RWPE2 (cell line): ENCODE measurements at regions not wholly inside any gene's neighbourhood (a gene's known extent, or its start where the extent isn't known, plus 50 kb on each side); places are given as distances from the start of the nearest gene placed in this dataset.

Experiments used
- ATAC-seq: fragments of 200-7000 bp; cut with Tn5 transposase; 3 replicates; pipeline ENCODE4 v1.9.1; 2021; ENCODE audit warnings: low read depth
- DNase-seq: peaks from one replicate; pipeline ENCODE4 v3.0.0-alpha.2; 2020; ENCODE audit warnings: low spot score
- H3K27ac ChIP-seq: fragments of 450-650 bp; 2 replicates; pipeline ENCODE4 v1.5.1; 2017; ENCODE audit warnings: mild to moderate bottlenecking; ENCODE audit not compliant: poor library complexity, severe bottlenecking
- H3K27me3 ChIP-seq: fragments of 250-450 bp; sonication (Bioruptor Pico); 2 replicates; pipeline ENCODE4 v1.5.1; 2021; ENCODE audit warnings: mild to moderate bottlenecking, moderate library complexity; ENCODE audit not compliant: insufficient read depth, poor library complexity, severe bottlenecking
- H3K36me3 ChIP-seq: fragments of 250-450 bp; sonication (Bioruptor Pico); 2 replicates; pipeline ENCODE4 v1.5.1; 2020; ENCODE audit warnings: low read depth, mild to moderate bottlenecking, moderate library complexity
- H3K4me1 ChIP-seq: fragments of 250-450 bp; sonication (Bioruptor Pico); 2 replicates; pipeline ENCODE4 v1.5.1; 2021; ENCODE audit warnings: mild to moderate bottlenecking, moderate library complexity; ENCODE audit not compliant: insufficient read depth, poor library complexity, severe bottlenecking
- H3K4me3 ChIP-seq: fragments of 250-450 bp; sonication (Bioruptor Pico); 2 replicates; pipeline ENCODE4 v1.5.1; 2021; ENCODE audit warnings: mild to moderate bottlenecking, moderate library complexity; ENCODE audit not compliant: severe bottlenecking
- H3K9me3 ChIP-seq: fragments of 250-450 bp; sonication (Bioruptor Pico); 2 replicates; pipeline ENCODE4 v1.5.1; 2021; ENCODE audit warnings: mild to moderate bottlenecking, moderate library complexity; ENCODE audit not compliant: severe bottlenecking
- CTCF ChIP-seq: fragments of 450-650 bp; IDR thresholded peaks from one replicate; pipeline ENCODE4 v1.5.1; 2017; ENCODE audit warnings: mild to moderate bottlenecking, moderate library complexity; ENCODE audit not compliant: poor library complexity, severe bottlenecking

DNA sequence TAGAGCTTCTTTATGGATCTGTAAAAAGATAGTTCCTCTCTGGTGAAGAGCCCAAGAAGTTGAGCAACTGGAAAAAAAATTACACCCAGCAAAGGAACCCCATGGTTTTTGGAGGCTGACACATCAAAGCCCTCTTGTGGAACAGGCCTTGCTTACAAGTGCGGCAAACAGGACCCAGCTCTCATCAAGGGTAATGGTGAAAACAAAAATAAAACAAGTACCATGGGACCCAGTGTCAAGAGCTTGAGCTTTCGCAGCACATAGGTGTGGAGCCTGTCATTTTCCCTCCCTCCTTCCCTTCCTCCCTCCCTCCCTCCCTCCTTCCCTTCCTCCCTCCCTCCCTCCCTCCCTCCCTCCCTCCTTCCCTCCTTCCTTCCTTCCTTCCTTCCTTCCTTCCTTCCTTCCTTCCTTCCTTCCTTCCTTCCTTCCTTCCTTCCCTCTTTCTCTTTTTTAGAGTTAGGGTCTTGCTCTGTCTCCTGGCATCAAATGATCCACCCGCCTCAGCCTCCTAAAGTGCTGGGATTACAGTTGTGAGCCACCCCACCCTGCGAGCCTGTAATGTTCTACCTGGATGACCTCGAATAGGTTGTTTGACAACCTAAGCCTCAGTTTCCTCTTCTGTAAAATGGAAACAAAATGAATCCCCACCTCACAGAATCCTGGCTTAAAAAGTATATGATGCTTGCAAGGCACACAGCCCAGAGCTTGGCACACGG is 114.3 kb upstream of the RPH3A start:
- Histone ChIP-seq H3K4me3 (no peak overlapping the region), H3K27ac (no peak overlapping the region), H3K9me3 (no peaks in the 10 kb centered on the region), H3K36me3 (no peaks in the 10 kb centered on the region), H3K27me3 (peaks cover 56% of the 10 kb centered on the region), H3K4me1 (no peaks in the 10 kb centered on the region)
- TF ChIP-seq CTCF = no peak
- DNase-seq (no peak), ATAC-seq (no peak)

GRCh38 chr12:112680993-112681392 is 110.6 kb upstream of the RPH3A start:
- Histone ChIP-seq H3K36me3 (no peaks in the 10 kb centered on the region), H3K4me1 (no peaks in the 10 kb centered on the region), H3K4me3 (no peak overlapping the region), H3K9me3 (no peaks in the 10 kb centered on the region), H3K27ac (no peak overlapping the region), H3K27me3 (peaks cover 25% of the 10 kb centered on the region)
- no peak for TF ChIP-seq CTCF
- DNase-seq (no peak), ATAC-seq (no peak)

DNA sequence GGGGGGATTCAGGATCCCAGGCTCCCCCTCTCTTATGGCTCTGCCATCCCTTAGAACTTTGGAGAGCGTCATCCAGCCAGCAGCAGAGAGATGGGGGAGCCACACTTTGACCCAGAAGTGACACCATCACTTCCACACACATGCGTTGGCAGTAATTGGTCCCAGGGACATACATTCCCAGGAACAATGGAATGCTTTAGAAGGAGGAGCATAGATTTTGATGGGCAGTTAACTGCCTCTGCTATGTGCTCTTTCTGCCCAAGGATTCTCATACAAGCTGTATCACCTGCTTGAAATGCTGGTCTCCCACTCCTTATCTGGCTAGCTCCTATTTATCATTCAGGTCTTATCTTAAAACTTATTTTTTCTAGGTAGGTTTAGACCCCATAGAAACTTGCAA is 109.0 kb upstream of the RPH3A start:
- Histone ChIP-seq H3K4me3 (no peak overlapping the region), H3K36me3 (no peaks in the 10 kb centered on the region), H3K9me3 (no peaks in the 10 kb centered on the region), H3K4me1 (no peaks in the 10 kb centered on the region), H3K27ac (no peak overlapping the region), H3K27me3 (peaks cover 16% of the 10 kb centered on the region)
- ATAC-seq = no peak
- TF ChIP-seq CTCF = no peak
- no peak for DNase-seq

GRCh38 chr12:112684742-112685141 is 106.8 kb upstream of the RPH3A start:
- ATAC-seq (no peak), DNase-seq (no peak)
- Histone ChIP-seq H3K27me3 (peaks cover 13% of the 10 kb centered on the region), H3K27ac (no peak overlapping the region), H3K36me3 (no peaks in the 10 kb centered on the region), H3K4me3 (no peak overlapping the region), H3K9me3 (no peaks in the 10 kb centered on the region), H3K4me1 (no peaks in the 10 kb centered on the region)
- TF ChIP-seq CTCF = no peak

- ATAC-seq (no peak), DNase-seq (no peak)
- no peaks in the 10 kb centered on the region for H3K9me3 ChIP-seq
- H3K27ac ChIP-seq = no peak overlapping the region
- H3K27me3 ChIP-seq = peaks cover 13% of the 10 kb centered on the region
- H3K36me3 ChIP-seq = no peaks in the 10 kb centered on the region
- no peak for TF ChIP-seq CTCF
- no peak overlapping the region for H3K4me3 ChIP-seq
- no peaks in the 10 kb centered on the region for H3K4me1 ChIP-seq
Measured at GRCh38 chr12:112685321-112685720, 106.2 kb upstream of the RPH3A start.
